Liver (tissue), 8 donors: ENCODE measurements at regions not wholly inside any gene's neighbourhood (a gene's known extent, or its start where the extent isn't known, plus 50 kb on each side); places are given as distances from the start of the nearest gene placed in this dataset.

ENCODE experiments used
- DNase-seq: peaks from one replicate; pipeline ENCODE4 v3.0.0-alpha.2; 2017; ENCODE audit warnings: low spot score
- H3K27ac ChIP-seq, 2 donors: one replicate each; pipeline ENCODE4 v1.7.0; 2013; ENCODE audit warnings: inconsistent platforms in 2 of 2, low read length in 2 of 2, control low read depth in 1 of 2, low read depth in 1 of 2, mild to moderate bottlenecking in 1 of 2
- H3K27me3 ChIP-seq, 4 donors: one replicate each; pipeline versions ENCODE4 v1.6.1 to v1.7.0; 2013; ENCODE audit warnings: low read length in 3 of 4, inconsistent platforms in 1 of 4, mild to moderate bottlenecking in 1 of 4, moderate library complexity in 1 of 4; ENCODE audit not compliant: control insufficient read depth in 4 of 4, insufficient read depth in 4 of 4
- H3K36me3 ChIP-seq, 4 donors: one replicate each; pipeline versions ENCODE4 v1.6.1 to v1.7.0; 2013; ENCODE audit warnings: low read length in 3 of 4, mild to moderate bottlenecking in 3 of 4, low read depth in 1 of 4, moderate library complexity in 1 of 4; ENCODE audit not compliant: control insufficient read depth in 4 of 4, insufficient read depth in 3 of 4
- H3K4me1 ChIP-seq, 4 donors: one replicate each; pipeline versions ENCODE4 v1.6.1 to v1.7.0; 2013; ENCODE audit warnings: low read length in 3 of 4, mild to moderate bottlenecking in 3 of 4, moderate library complexity in 1 of 4; ENCODE audit not compliant: control insufficient read depth in 4 of 4, insufficient read depth in 4 of 4
- H3K4me3 ChIP-seq, 3 donors: one replicate each; pipeline versions ENCODE4 v1.6.1 to v1.7.0; 2013; ENCODE audit warnings: low read length in 3 of 3, control low read depth in 1 of 3, low read depth in 1 of 3, mild to moderate bottlenecking in 1 of 3
- H3K9ac ChIP-seq, 2 donors: one replicate each; pipeline ENCODE4 v1.7.0; 2013; ENCODE audit warnings: low read length in 2 of 2, mild to moderate bottlenecking in 2 of 2, moderate library complexity in 2 of 2, control low read depth in 1 of 2, low read depth in 1 of 2
- H3K9me3 ChIP-seq, 4 donors: one replicate each; pipeline versions ENCODE4 v1.6.1 to v1.7.0; 2013; ENCODE audit warnings: low read length in 3 of 4; ENCODE audit not compliant: control insufficient read depth in 4 of 4
- EGR1 ChIP-seq, 2 donors: IDR thresholded peaks; 2 replicates each; pipeline ENCODE4 v1.6.1; 2016 to 2018; ENCODE audit warnings: antibody characterized with exemption in 2 of 2, low read depth in 2 of 2
- FOXA1 ChIP-seq: IDR thresholded peaks from 2 replicates; pipeline ENCODE4 v1.6.1; 2016; ENCODE audit warnings: antibody characterized with exemption
- FOXA2 ChIP-seq: IDR thresholded peaks from 2 replicates; pipeline ENCODE4 v1.6.1; 2016; ENCODE audit warnings: antibody characterized with exemption
- GABPA ChIP-seq, 2 donors: IDR thresholded peaks in 1 of 2; conservative IDR thresholded peaks in 1 of 2; 2 replicates each; pipeline ENCODE4 v1.6.1; 2016; ENCODE audit warnings: antibody characterized with exemption in 2 of 2, mild to moderate bottlenecking in 1 of 2, moderate library complexity in 1 of 2
- HNF4A ChIP-seq, 2 donors: conservative IDR thresholded peaks; 2 replicates each; pipeline ENCODE4 v1.6.1; 2016; ENCODE audit warnings: antibody characterized with exemption in 2 of 2, mild to moderate bottlenecking in 2 of 2
- HNF4G ChIP-seq: IDR thresholded peaks from 2 replicates; pipeline ENCODE4 v1.6.1; 2016; ENCODE audit warnings: antibody characterized with exemption
- NR2F2 ChIP-seq: IDR thresholded peaks from 2 replicates; pipeline ENCODE4 v1.6.1; 2016; ENCODE audit warnings: antibody characterized with exemption
- RAD21 ChIP-seq, 2 donors: IDR thresholded peaks; 2 replicates each; pipeline ENCODE4 v1.6.1; 2016; ENCODE audit warnings: antibody characterized with exemption in 2 of 2, mild to moderate bottlenecking in 2 of 2
- RXRA ChIP-seq, 2 donors: IDR thresholded peaks; 2 replicates each; pipeline ENCODE4 v1.6.1; 2017 to 2018; ENCODE audit warnings: antibody characterized with exemption in 2 of 2, mild to moderate bottlenecking in 1 of 2
- SP1 ChIP-seq: IDR thresholded peaks from 2 replicates; pipeline ENCODE4 v1.6.1; 2018; ENCODE audit warnings: antibody characterized with exemption, mild to moderate bottlenecking
- TAF1 ChIP-seq: conservative IDR thresholded peaks from 2 replicates; pipeline ENCODE4 v1.6.1; 2016; ENCODE audit warnings: antibody characterized with exemption, mild to moderate bottlenecking
- YY1 ChIP-seq: IDR thresholded peaks from 2 replicates; pipeline ENCODE4 v1.6.1; 2016; ENCODE audit warnings: antibody characterized with exemption, mild to moderate bottlenecking
- WGBS: extraction: QIAGEN DNeasy Blood & Tissue Kit; methylation state at CpG from one replicate; pipeline ENCODE4 v1.1.7; 2013; 5-methylcytosine and 5-hydroxymethylcytosine counted together
- TF ChIP-seq, protein P1 (sequence below): fragments of 150-350 bp; IDR thresholded peaks from 2 replicates; pipeline ENCODE4 v1.5.1; 2017; ENCODE audit warnings: improper control_type of control experiment, low read depth, low read length; ENCODE audit not compliant: missing input control
- TF ChIP-seq, protein P2 (sequence below): IDR thresholded peaks from 2 replicates; pipeline ENCODE4 v1.6.1; 2016; ENCODE audit warnings: antibody characterized with exemption
- TF ChIP-seq, protein P3 (sequence below): IDR thresholded peaks from 2 replicates; pipeline ENCODE4 v1.6.1; 2016; ENCODE audit warnings: antibody characterized with exemption
- TF ChIP-seq, protein P4 (sequence below): IDR thresholded peaks from 2 replicates; pipeline ENCODE4 v1.6.1; 2016; ENCODE audit warnings: antibody characterized with exemption, mild to moderate bottlenecking
- TF ChIP-seq, protein P5 (sequence below): IDR thresholded peaks from 2 replicates; pipeline ENCODE4 v1.6.1; 2016; ENCODE audit warnings: antibody characterized with exemption
- donor health status: healthy.
- donor health status: healthy.
- donor health status: healthy.
- donor health status: healthy.
- donor health status: healthy.

DNA sequence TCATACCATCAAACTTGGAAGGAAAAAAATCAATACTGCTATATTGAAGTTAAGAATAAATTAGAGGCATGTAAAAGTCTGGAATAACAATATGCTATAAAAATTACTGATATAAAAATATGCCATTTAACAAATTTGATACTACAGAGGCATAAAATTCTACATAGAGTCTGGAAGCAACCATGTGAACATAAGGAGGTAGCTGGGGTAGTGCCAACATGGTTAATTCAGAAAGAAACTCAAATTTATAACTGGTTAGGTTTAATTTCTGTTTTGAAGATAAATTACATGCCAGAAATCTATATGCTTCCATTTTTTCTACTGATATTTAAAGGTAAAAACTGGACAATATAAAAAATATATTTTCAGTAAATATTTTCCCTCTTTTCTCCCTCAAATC is 103.1 kb upstream of the NR4A3 start:
- no peaks in the 10 kb centered on the region for H3K4me1 ChIP-seq
- no peak for DNase-seq
- no peaks in the 10 kb centered on the region for H3K9me3 ChIP-seq
- no peaks in the 10 kb centered on the region for H3K27me3 ChIP-seq
- H3K27ac ChIP-seq, result no peak overlapping the region
- no peaks in the 10 kb centered on the region for H3K36me3 ChIP-seq
- H3K9ac ChIP-seq, result no peak overlapping the region
- no peak overlapping the region for H3K4me3 ChIP-seq
- TF ChIP-seq NR2F2 (no peak), HNF4G (no peak), HNF4A (conservative IDR thresholded peaks at IDR 0.05) (no peak), RAD21 (IDR thresholded peaks at IDR 0.05) (no peak), FOXA2 (no peak), TAF1 (no peak), YY1 (no peak), FOXA1 (no peak), SP1 (no peak), EGR1 (IDR thresholded peaks at IDR 0.05; ENCODE audit: low read depth in 2 of 2) (no peak)
- TF ChIP-seq, protein P1, sequence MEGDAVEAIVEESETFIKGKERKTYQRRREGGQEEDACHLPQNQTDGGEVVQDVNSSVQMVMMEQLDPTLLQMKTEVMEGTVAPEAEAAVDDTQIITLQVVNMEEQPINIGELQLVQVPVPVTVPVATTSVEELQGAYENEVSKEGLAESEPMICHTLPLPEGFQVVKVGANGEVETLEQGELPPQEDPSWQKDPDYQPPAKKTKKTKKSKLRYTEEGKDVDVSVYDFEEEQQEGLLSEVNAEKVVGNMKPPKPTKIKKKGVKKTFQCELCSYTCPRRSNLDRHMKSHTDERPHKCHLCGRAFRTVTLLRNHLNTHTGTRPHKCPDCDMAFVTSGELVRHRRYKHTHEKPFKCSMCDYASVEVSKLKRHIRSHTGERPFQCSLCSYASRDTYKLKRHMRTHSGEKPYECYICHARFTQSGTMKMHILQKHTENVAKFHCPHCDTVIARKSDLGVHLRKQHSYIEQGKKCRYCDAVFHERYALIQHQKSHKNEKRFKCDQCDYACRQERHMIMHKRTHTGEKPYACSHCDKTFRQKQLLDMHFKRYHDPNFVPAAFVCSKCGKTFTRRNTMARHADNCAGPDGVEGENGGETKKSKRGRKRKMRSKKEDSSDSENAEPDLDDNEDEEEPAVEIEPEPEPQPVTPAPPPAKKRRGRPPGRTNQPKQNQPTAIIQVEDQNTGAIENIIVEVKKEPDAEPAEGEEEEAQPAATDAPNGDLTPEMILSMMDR, result no peak
- TF ChIP-seq, protein P2, sequence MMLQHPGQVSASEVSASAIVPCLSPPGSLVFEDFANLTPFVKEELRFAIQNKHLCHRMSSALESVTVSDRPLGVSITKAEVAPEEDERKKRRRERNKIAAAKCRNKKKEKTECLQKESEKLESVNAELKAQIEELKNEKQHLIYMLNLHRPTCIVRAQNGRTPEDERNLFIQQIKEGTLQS, result no peak
- TF ChIP-seq, protein P3, sequence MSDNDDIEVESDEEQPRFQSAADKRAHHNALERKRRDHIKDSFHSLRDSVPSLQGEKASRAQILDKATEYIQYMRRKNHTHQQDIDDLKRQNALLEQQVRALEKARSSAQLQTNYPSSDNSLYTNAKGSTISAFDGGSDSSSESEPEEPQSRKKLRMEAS, result no peak
- TF ChIP-seq, protein P4, sequence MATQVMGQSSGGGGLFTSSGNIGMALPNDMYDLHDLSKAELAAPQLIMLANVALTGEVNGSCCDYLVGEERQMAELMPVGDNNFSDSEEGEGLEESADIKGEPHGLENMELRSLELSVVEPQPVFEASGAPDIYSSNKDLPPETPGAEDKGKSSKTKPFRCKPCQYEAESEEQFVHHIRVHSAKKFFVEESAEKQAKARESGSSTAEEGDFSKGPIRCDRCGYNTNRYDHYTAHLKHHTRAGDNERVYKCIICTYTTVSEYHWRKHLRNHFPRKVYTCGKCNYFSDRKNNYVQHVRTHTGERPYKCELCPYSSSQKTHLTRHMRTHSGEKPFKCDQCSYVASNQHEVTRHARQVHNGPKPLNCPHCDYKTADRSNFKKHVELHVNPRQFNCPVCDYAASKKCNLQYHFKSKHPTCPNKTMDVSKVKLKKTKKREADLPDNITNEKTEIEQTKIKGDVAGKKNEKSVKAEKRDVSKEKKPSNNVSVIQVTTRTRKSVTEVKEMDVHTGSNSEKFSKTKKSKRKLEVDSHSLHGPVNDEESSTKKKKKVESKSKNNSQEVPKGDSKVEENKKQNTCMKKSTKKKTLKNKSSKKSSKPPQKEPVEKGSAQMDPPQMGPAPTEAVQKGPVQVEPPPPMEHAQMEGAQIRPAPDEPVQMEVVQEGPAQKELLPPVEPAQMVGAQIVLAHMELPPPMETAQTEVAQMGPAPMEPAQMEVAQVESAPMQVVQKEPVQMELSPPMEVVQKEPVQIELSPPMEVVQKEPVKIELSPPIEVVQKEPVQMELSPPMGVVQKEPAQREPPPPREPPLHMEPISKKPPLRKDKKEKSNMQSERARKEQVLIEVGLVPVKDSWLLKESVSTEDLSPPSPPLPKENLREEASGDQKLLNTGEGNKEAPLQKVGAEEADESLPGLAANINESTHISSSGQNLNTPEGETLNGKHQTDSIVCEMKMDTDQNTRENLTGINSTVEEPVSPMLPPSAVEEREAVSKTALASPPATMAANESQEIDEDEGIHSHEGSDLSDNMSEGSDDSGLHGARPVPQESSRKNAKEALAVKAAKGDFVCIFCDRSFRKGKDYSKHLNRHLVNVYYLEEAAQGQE, result no peak
- TF ChIP-seq, protein P5, sequence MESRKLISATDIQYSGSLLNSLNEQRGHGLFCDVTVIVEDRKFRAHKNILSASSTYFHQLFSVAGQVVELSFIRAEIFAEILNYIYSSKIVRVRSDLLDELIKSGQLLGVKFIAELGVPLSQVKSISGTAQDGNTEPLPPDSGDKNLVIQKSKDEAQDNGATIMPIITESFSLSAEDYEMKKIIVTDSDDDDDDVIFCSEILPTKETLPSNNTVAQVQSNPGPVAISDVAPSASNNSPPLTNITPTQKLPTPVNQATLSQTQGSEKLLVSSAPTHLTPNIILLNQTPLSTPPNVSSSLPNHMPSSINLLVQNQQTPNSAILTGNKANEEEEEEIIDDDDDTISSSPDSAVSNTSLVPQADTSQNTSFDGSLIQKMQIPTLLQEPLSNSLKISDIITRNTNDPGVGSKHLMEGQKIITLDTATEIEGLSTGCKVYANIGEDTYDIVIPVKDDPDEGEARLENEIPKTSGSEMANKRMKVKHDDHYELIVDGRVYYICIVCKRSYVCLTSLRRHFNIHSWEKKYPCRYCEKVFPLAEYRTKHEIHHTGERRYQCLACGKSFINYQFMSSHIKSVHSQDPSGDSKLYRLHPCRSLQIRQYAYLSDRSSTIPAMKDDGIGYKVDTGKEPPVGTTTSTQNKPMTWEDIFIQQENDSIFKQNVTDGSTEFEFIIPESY, result no peak

DNA sequence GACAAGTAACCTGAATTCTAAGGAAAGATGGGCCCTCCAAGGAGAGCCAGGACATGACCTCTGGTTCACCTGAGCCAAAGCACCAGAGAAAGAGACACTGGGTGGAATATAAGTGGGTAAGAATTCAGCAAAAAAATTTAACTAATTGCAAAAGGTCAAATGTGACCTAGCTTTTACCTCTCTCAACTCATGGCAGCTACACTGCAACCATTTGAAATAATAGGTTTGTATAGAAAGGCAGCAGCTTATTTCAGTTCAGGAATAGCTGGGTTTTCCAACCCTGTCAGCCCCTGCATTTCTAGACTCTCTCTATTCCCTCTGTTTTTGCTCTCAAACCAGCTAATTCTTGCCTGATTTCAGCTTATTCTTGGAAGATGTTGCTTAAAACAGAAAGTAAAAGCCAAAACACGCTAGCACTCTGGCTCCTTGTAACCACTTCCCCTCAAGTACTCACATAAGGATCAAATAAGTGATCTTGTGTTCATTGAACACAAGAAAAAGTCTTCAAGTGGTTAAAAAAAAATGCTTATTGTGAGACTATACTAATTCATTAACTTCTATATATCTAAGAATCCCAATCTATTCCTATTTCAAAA is 101.1 kb upstream of the NR4A3 start:
- peak overlapping the region in 1 of 2 donors; percentile 27 for H3K9ac ChIP-seq
- DNase-seq, result no peak
- H3K27ac ChIP-seq, result no peak overlapping the region
- H3K27me3 ChIP-seq, result no peaks in the 10 kb centered on the region
- no peaks in the 10 kb centered on the region for H3K9me3 ChIP-seq
- no peaks in the 10 kb centered on the region for H3K36me3 ChIP-seq
- TF ChIP-seq, protein P5, result no peak
- TF ChIP-seq TAF1 (no peak), NR2F2 (no peak), RXRA (IDR thresholded peaks at IDR 0.05) (no peak), SP1 (no peak), GABPA (IDR thresholded peaks at IDR 0.05 in 1 of 2, conservative IDR thresholded peaks at IDR 0.05 in 1 of 2) (no peak)
- TF ChIP-seq, protein P3, result no peak
- WGBS, result 66% methylated on average over 1 of the region's 1 CpG
- H3K4me3 ChIP-seq, result no peak overlapping the region
- no peaks in the 10 kb centered on the region for H3K4me1 ChIP-seq
